ENCODE measurements at regions not wholly inside any gene's neighbourhood (a gene's known extent, or its start where the extent isn't known, plus 50 kb on each side); places are given as distances from the start of the nearest gene placed in this dataset.

- TF ChIP-seq FOXP1 (CRISPR knock-in tag; IDR thresholded peaks at IDR 0.05; ENCODE audit: borderline replicate concordance) (no peak), EMX1 (CRISPR knock-in tag; IDR thresholded peaks at IDR 0.05) (no peak), TP53 (CRISPR knock-in tag; IDR thresholded peaks at IDR 0.05) (no peak), KAT7 (CRISPR knock-in tag; IDR thresholded peaks at IDR 0.05; ENCODE audit: borderline replicate concordance) (no peak), ZBTB43 (CRISPR knock-in tag; IDR thresholded peaks at IDR 0.05) (no peak), ZNF532 (CRISPR knock-in tag; IDR thresholded peaks at IDR 0.05; ENCODE audit: borderline replicate concordance) (no peak), ATF3 (CRISPR knock-in tag; conservative IDR thresholded peaks at IDR 0.05) (no peak), MAX (CRISPR knock-in tag; IDR thresholded peaks at IDR 0.05) (no peak)
Observed at GRCh38 chr11:90764691-90765090, 541.8 kb upstream of the CHORDC1 start (continued).

- no peaks in the 10 kb centered on the region for H3K9me3 Mint-ChIP-seq
- ChIA-PET CTCF (no interaction called here), POLR2A (no interaction called here)
- no peak overlapping the region for H3K27ac Mint-ChIP-seq
- H3K4me3 Mint-ChIP-seq = no peak overlapping the region
- ATAC-seq (no peak), DNase-seq (ENCODE audit: low spot score) (no peak)
- H3K4me1 Mint-ChIP-seq = no peaks in the 10 kb centered on the region
- no peaks in the 10 kb centered on the region for H3K27me3 Mint-ChIP-seq (ENCODE audit: low read depth)
- no peaks in the 10 kb centered on the region for H3K36me3 Mint-ChIP-seq
- no peak for TF ChIP-seq MXD4 (CRISPR knock-in tag; IDR thresholded peaks at IDR 0.05; ENCODE audit: borderline replicate concordance)
- no peak for TF ChIP-seq PREB (CRISPR knock-in tag; IDR thresholded peaks at IDR 0.05; ENCODE audit: borderline replicate concordance)
- no peak for TF ChIP-seq ZMAT4 (CRISPR knock-in tag; IDR thresholded peaks at IDR 0.05)
- no peak for TF ChIP-seq E2F1 (CRISPR knock-in tag; IDR thresholded peaks at IDR 0.05)
- no peak for TF ChIP-seq SMAD4 (CRISPR knock-in tag; IDR thresholded peaks at IDR 0.05)
- TF ChIP-seq GABPB1 (CRISPR knock-in tag; IDR thresholded peaks at IDR 0.05) = no peak
Observed at GRCh38 chr11:90757849-90758494, 535.1 kb upstream of the CHORDC1 start.

GRCh38 chr11:90756617-90757016 lies 533.8 kb upstream of the CHORDC1 start:
- POLR2A ChIA-PET = no interaction called here
- H3K27me3 Mint-ChIP-seq (ENCODE audit: low read depth) = no peaks in the 10 kb centered on the region
- H3K36me3 Mint-ChIP-seq = no peaks in the 10 kb centered on the region
- no peak overlapping the region for H3K27ac Mint-ChIP-seq
- H3K4me1 Mint-ChIP-seq = no peaks in the 10 kb centered on the region
- no peak overlapping the region for H3K4me3 Mint-ChIP-seq
- CTCF ChIA-PET = no interaction called here
- ATAC-seq (no peak), DNase-seq (ENCODE audit: low spot score) (no peak)
- no peaks in the 10 kb centered on the region for H3K9me3 Mint-ChIP-seq
- TF ChIP-seq ATF2 (CRISPR knock-in tag; IDR thresholded peaks at IDR 0.05; ENCODE audit: borderline replicate concordance, low read depth) (no peak), ZMAT4 (CRISPR knock-in tag; IDR thresholded peaks at IDR 0.05) (no peak), ETV6 (CRISPR knock-in tag; IDR thresholded peaks at IDR 0.05) (no peak), ZNF532 (CRISPR knock-in tag; IDR thresholded peaks at IDR 0.05; ENCODE audit: borderline replicate concordance) (no peak), ZNF671 (CRISPR knock-in tag; IDR thresholded peaks at IDR 0.05) (no peak)
